ENCODE measurements at regions not wholly inside any gene's neighbourhood (a gene's known extent, or its start where the extent isn't known, plus 50 kb on each side); places are given as distances from the start of the nearest gene placed in this dataset.

DNA sequence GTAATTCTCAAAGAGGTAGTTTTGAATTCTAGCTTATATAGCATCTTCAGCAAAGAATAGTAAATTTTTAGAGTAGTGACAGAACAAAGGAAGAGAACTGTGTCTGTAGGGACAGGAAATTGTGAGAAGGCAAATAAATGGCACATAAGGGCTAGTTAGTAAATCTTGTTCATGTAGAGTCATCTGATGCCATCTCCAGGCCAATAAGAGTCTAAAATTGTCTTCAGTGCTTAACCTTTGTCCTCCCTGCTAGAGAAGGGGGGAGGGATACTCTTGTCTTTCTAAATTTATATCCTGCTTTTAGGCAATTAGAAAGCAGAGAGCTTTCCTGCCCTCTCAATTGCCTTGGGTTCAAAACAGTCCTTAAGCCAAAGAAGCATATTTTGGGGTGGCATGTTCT, 87.0 kb upstream of the DNAJC19 start:
- no peak for DNase-seq (ENCODE audit: low spot score)

DNA sequence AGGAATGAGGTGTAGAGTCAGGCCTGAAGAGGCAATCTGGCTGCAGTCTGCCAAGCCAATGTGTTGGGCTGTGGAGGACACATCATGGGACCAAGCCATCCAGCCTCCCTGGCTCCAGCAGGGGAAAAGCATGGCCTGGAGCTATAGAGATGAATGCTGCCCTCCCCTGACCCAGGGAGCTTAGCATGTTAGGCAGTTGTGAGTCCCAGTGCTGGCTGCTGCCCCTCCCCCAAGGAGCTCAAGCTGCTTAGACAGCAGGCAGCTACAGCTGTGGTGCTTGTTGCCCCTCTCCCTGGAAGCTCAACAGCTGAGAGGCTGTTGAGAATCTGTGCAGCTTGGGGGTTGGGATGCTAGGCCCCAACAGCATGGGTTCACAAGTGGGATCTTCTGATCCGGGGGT, 85.6 kb upstream of the DNAJC19 start:
- DNase-seq (ENCODE audit: low spot score): no peak

DNA sequence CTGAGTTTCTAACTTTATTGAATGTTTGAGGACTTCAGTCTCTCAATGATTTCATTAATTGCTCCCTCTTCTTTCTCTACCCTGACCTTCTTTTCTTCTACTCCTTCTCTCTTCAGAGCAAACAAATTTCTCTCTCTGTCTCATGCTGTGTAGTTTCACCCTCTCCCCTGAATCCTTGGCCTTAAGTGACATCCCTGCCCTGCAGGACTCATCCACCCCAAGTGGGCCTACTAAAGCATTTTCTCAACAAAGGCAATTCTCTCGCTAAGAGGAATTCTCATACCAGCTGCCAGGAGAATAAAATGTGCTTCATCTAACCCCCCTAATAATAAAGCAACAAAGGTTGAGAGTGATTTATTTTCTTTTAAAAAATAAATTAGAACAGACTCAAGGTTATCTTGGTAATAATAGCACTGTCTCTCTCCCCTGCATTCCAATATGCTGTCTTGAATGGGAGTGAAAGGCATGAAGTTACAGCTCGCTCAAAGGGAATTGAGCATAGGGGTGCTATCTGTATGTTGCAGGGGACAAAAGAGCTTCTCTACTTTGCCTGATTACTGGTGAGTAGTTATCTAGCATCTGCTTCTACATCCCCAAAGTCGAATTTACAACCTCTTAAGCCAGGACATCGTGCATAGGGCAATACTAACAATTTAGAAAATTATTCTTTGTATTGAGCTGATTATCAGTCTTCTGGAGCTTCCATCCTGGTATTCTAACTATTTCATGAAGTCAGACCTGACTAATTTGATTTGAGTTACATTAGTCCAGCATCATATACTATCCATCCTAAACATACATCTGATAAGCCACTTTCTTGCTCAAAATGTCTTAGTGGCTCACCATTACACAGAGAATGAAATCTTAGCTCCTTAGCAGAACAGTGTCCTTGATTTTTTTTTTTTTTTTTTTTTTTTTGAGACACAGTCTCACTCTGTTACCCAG, 76.9 kb upstream of the DNAJC19 start:
- DNase-seq (ENCODE audit: low spot score): no peak

DNA sequence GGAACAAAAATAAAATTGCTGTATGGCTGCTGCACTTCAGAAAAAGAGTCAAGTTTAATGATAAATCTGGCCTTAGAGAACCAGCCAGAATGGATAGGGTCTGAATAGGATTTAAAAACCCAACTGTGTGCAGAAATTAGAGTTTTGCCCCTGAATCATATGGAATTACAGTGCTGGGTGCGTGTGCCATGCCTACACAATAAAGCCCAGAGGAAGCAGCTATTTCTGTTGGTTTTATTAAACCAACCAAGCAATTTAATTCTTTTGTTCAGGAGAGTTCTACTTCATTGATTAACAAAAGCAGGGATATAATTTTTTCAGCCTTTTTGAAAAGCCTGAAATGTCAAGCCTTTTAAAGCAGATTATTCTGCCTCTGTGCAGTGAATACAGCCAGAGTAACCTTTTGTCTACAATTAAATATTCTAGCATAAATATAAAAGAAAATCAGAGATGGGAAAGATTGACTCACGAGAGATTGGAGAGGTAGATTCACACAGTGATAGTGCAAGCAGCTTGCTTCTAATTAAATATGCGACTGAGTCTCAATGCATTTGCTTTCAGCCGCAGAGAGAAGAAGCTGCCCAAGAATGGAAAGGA, 66.7 kb upstream of the DNAJC19 start:
- no peak for DNase-seq (ENCODE audit: low spot score)

DNA sequence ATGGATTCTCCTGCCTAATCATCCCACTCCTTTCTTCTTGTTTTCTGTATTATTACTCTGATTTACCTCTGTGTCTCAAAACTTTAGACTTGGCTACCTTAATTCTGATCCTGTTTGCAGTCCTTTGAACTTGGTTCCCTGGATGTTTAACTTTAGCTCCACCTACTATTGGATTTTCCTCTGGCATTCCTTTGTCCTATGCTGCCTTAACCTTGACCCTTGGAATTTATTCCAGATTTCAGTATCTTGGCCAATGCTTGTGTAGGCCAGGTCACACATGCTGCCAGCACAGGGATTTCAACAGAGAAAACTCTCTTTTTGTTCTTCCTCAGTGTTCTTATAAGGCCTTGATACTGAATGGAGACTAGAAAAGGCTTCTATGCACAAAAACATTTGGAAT, 65.0 kb upstream of the DNAJC19 start:
- DNase-seq (ENCODE audit: low spot score): no peak

DNA sequence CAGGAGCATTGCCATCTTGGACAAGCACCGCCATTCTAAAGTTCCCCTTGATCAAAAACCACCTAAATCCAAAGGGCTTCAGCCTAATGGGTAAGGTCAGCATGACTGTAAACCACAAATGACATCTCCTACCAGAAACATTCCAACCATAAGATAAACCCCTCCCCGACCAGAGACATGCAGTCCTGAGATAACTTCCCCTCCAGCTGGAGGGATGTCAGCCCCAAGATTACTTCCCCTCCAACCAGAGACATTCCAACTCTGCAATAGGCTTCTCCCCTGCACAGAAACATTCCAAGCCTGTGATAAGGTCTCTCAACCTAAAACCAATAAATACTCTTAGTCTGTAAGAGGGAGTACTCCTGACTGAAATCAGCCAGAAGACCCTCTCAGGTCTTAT, 62.7 kb upstream of the DNAJC19 start:
- DNase-seq (ENCODE audit: low spot score): no peak

DNA sequence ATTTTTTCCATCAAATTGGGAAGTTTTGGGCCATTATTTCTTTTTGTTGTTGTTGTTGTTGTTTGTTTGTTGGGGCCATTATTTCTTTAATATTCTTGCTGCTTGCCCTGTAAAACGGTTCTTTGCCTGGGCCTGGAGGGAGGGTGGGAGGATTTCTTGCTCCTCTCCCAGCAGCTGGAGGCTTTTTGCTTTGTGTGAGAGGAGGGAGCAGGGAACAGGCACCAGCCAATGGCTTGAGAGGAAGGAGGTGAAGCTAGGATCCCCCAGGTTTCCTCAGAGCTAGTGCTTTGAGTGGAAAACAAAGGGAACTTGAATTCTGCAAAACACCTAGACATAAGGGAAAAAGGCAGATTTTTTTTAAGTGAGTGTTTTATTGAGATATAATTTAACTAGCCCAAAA, 61.2 kb upstream of the DNAJC19 start:
- DNase-seq (ENCODE audit: low spot score): no peak

GRCh38 chr3:181040030-181040429, 50.5 kb upstream of the DNAJC19 start:
- no peak for DNase-seq (ENCODE audit: low spot score)
